GM21737 (cell line): ENCODE measurements at regions not wholly inside any gene's neighbourhood (a gene's known extent, or its start where the extent isn't known, plus 50 kb on each side); places are given as distances from the start of the nearest gene placed in this dataset.

ENCODE experiments used
- ATAC-seq: cut with Tn5 transposase; IDR thresholded peaks from one replicate; pipeline ENCODE4 v1.9.1; 2021; ENCODE audit warnings: mild to moderate bottlenecking, moderate library complexity; ENCODE audit not compliant: unreplicated experiment

DNA sequence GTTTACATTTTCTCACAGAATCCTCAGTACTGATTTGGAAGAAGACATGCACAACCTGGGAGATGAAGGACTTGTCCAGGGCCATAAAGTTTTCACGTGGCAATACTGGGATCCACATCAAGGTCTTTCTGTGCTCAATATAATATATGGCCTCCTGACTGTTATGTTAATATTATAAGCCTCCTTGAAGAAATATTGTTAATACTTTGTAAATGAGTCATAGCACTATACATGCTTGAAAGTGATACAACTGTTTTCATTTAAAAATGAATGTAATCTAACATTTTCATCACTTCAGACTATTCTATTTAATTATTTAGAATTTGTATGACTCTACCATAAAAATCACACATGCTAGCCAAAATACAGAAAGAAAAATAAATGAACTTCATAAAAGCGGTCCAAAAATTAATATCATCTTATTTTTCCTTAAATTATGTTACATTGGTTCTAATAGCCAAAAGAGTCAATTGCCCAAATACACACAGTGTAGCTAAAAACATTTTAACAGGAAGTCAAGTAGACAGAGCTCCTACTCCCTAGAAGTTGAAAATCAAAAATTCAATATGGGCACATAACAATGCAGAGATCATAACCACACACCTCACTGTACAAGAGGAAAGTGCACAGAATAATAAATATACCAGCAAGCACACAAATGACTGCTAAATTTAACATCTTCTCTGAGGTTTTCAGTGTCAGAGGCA is 188.0 kb upstream of the HDDC2 start:
- no peak for ATAC-seq

DNA sequence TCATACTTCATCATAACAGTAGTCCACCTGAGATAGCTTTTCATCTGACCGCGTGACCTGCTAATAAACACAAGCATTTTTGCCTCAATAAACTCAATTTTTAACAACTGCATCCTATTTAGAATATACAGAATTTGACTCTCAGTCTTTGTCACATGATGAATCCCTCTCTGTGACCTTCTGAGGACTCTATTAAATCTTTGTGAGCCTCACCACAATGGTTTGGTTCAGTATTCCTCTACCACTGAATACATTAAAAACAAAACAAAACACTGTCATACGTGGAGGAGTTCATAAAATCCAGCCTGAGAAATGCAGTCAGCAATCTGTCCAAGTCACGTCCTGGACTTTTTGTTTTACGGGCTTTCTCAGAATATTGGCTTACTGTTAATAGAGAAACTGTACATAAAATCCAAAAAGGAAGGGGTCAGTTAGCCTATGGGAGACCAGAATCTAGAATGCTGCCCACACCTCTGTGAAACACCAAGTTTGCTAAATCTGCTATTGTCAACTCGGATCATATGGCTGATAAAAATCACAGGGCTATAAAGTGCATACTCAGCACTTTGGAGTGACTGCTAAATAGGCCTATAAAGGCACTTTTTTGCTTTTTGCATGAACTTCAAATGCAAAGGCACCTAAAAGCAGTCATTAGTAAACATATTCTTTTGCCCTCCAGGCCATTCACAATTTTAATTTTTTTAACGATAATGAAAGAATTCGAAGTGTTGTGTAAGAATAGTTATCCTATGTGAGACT is 190.3 kb upstream of the HDDC2 start:
- no peak for ATAC-seq

DNA sequence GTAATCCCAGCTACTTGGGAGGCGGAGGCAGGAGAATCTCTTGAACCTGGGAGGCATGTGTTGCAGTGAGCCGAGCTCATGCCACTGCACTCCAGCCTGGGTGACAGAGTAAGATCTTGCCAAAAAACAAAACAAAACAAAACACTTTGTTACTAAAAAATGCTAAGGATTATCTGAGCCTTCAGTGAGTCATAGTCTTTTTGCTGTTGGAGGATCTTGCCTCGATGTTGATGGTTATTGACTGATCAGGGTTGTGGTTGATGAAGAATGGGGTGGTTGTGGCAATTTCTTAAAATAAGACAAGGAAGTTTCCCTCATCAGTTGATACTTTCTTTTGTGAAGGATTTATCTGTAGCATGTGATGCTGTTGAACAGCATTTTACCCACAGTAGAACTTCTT is 196.8 kb upstream of the HDDC2 start:
- ATAC-seq: no peak

DNA sequence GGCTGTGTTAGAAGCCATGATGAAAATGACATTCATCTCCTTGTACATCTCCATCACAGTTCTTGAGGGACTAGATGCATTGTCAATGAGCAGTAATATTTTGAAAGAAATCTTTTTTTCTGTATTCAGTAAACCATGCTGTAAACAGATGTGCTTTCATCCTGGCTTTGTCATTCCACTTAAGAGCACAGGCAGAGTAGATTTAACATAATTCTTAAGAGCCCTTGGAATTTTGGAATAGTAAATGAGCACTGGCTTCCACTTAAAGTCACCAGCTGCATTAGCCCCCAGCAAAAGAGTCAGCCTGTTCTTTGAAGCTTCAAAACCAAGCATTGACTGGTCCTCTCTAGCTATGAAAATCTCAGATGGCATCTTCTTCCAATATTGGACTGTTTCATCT is 197.8 kb upstream of the HDDC2 start:
- no peak for ATAC-seq

DNA sequence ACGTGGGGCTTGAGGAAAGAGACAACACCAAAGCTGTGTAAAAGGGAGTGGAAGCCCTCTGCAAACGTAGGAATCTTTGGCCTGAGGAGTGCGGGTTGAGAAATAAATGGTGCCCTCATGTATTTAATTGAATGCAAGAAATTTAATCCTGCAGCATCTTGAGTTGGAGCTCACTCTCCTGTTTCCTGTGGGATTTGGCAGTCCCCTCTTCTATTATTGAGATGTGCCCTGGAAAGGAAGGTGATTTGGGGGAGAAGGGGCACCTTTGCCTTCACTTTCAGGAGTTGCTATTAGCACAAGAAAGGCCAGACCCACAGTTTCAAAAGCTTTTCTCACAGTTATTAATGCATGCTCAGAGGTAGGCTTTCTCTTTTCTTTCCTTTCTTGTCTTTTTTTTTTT is 201.4 kb upstream of the HDDC2 start:
- no peak for ATAC-seq

DNA sequence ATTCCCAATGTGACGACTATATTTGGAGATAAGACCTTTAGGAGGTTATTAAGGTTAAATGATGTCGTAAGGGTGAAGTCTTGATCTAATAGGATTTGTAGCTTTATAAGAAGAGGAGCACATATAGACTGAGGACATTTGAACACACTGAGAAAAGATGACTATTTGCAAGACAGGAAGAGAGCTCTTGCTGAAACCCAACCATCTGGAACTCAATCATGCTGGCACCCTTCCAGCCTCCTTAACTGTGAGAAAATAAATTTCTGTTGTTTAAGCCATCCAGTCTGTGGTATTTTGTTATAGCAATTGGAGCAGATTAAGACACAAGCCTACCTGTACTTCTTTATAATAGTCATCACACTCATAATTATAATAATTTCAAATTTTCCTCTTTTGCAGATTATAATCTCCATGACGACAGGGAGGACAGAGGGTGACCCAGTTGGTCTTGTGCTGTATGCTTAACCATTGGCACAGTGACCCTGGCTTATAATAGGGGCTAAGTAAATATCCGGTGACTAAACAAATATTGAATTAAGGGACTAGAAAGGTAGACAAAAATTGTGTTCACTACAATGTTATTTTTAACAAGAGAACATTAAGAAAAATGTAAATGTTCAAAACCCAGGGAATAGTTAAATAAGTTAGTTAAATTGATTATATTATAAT is 206.4 kb upstream of the HDDC2 start:
- no peak for ATAC-seq

DNA sequence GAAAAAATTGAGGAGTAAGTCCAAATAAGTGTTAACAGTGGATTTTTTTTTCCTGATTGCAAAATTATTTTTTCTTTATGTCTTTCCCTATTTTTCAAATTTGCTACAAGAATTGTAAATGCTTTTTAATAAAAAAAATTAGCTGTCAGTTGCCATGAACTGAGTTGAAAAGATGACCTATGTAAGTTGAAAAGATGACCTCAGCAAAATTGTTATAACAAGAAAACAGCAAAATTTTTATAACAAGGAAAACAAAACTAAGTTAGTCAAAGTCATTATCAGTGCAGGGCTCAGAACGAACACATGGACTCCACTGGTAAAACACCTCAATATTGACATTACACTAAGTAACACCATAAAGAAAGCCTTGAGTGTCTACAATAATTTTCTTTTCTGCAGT is 207.0 kb upstream of the HDDC2 start:
- ATAC-seq: no peak

DNA sequence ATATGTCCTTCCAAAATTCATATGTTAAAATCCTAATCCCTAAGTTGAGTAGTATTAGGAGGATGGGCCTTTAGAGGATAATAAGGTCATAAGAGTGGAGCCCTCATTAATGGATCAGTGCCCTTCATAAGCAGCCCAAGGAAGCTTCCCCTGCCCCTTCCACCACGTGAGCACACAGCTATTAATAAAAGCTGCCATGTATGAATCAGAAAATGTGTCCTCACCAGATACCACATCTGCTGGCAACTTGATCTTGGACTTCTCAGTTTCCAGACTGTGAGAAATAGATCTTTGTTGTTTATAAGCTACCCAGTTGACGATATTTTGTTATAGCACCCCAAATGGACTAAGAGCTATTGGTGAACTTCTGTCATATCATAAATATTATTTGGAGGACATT is 207.7 kb upstream of the HDDC2 start:
- no peak for ATAC-seq

DNA sequence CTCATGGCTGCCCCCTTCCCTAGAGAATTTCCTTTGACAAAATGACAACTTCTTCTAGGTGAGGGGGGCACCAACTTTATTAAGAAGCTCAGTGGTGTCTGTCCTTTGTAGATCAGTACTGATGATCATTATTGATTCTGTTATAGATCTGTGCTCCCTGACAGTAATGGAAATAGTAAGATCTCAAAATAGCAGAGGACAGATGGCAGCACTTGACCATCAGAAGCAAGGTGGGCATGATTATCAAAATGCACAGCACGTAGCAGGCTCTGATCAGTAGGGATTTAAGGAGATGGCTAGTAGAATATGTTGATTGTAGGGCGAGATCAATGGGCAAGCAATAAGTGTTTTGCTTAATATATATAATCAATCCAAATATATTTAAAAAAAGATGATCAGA is 208.6 kb upstream of the HDDC2 start:
- ATAC-seq: no peak

DNA sequence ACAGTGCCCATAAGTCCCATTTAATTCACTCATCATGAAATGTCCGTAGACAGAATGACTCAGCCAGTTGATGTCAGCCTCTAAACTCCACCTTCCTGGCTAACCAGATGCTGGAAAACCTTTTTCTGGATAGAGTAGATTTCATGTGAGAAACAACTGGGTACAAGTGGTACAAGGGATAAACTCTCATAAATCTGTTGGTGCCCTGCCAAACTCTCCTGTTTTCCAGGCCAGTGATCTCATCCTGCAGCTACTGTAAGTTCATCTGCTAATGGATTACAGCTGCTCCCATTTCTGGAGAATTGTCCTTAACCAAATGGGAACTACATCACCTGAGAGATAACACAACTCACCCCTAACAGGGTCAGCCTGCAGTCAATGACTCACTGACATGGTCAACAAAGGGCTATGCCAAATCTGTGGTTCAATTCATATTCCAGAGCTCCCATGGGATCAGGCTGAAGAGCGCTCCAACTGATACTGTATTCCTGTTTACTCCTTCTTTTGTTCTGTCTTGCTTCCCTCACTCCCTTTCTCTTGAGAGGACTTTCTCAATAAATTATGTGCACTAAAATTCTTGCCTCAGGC is 210.1 kb upstream of the HDDC2 start:
- ATAC-seq: no peak

DNA sequence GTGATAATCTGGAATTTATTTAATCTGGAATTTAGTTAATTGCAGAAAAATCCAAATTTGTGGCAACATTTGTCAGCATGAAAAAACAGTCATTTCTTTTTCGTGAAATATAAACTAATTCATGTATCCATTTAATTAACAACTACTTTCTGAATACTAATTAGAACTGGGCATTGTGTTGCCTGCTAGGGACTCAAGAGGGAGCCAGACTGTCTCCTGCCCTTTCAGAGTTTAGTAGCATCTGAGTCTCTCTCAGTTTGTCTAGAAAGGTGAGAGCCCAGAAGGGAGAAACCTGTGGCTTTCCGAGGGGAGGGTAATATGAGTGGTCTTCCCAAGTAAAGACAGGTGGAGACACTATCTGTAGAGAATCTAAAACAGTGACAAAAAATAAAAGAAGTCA is 210.9 kb upstream of the HDDC2 start:
- ATAC-seq: peak; percentile 57

DNA sequence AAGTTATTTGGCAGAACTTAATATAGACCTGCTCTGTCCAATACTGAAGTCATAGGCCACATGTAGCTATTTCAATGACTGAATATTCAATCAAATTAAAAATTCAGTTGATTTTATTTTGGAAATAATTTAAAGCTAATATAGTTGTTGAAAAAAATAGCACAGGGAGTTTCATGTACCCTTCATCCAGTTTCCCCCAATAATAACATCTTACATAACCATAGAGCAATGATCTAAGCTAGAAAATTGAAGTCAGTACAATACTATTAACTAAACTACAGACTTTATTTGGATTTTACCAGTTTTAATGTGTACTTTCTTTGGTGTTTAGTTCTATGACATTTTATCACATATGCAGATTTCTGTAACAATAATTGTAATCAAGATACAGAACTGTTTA is 212.2 kb upstream of the HDDC2 start:
- ATAC-seq: no peak

DNA sequence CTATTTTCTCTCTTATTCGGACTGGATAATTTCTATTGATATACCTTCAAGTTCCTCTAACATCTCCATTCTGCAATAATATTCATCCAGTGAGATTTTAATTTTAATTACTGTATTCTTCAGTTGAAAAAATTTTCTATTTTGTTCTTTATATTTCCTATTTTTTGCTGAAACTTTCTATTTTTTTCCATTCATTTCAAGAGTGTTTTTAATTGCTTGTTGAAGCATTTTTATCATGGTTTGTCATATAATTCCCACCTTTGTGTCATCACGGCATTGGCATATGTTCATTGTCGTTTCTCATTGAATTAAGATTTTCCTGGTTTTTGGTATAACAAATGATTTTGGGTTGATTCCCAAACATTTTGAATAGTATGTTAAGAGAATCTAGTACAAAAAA is 214.9 kb upstream of the HDDC2 start:
- no peak for ATAC-seq

DNA sequence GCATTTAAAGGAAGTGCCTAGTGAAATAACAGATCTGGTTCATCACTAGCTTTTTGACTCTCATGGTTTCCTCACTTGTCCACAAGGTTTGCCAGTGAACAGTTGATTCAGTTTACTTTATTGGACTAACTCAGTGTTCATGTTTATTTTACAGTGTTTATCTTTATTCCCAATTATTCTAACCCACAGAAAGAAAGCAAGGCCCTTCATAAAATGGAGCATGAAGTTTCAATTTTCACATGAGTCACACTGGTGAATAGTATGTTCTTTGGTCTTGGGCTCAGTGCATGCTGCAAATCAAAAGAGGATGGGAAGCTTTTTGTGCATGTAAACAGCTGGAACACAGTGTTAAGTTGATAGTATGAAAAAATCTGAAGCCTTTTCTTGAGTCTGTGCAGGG is 217.6 kb upstream of the HDDC2 start:
- no peak for ATAC-seq

DNA sequence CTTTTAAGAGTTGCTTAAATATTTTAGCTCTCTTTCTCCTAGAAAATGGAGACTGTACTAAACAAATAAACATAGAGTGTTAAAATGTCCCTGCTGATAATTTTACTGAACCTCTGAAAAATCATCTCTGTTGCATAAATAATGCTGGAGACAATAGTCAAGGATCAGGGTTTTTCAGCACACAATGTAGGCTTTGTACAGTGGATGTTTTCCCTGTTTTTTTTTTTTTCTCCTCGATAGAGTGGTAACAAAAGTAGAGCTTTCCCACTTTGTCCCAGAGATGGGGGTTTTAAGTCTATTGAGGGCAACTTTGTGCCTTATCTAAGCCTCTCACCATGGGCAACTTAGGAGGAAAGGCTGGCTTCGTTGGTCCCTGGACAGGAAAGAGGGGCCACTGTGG is 222.6 kb upstream of the HDDC2 start:
- ATAC-seq: no peak

DNA sequence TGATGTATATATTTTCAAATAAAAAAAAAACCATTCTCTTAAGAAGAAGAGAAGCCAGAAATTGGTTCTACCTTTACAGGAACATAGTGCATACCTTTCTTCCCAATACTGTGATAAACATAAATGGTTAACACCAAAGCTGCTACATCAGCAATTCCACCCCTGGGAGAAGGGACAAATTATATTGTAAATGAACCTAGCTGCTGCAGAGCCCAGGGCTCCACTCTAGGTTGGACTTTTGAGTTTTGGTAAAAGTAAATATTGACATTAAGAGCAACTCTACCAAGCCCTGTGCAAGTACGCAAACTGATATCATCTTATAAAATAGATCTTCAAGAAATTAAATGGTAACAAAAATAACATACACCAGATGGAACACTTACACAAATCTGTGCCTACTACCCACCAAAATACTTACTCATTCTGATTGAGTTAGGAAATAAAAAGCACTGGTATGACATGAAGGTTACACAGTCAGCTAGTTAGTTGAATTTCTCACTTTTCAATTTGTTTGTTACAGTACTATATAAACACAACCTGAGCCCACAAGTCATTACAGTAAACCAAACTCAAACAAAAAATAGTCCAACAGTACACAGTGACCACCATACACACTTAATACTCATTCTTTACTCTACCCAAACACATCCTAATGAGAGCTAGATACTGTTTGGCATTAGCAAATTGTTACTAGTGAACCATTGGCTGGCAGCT is 223.3 kb upstream of the HEY2 start:
- no peak for ATAC-seq

DNA sequence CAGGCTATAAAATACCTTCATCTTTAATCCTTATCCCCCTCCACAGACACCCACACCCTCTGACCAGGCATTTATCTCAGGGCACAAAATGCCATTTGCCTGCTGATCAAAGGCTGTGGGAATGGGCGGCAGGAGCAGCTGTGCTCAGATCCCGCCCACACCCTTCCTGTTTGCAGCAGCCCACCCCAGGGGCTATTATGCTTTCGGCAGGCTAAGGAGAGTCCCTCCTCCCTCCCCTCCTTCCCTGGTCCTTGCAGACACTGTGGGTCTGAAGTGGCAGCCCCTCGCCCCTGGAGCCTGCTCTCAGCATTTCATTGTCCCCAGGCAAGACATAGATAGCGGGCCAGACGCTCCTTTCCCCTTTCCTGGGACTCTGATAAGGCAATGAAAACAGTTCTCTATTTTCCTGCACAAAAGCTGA is 220.8 kb upstream of the HEY2 start:
- ATAC-seq: no peak

DNA sequence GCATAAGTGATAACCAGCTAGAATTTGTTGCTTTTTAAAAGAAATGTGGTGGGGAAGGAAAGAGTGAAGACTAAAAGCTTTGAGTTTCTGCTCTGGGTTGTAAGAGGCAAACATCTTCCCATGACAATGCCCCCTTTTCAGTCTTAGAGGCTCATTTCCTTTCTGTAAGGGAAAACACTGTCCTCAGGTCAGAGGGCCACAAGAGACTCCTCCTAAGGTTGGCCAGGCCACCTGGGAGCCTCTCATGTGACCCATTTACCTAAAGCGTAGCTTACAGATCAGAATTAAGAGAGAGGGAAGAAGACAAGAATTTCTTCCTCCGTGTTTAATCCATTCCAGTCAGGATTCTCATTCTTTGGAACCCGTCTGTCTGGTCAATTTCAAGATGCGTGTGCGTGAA is 220.4 kb upstream of the HEY2 start:
- no peak for ATAC-seq

DNA sequence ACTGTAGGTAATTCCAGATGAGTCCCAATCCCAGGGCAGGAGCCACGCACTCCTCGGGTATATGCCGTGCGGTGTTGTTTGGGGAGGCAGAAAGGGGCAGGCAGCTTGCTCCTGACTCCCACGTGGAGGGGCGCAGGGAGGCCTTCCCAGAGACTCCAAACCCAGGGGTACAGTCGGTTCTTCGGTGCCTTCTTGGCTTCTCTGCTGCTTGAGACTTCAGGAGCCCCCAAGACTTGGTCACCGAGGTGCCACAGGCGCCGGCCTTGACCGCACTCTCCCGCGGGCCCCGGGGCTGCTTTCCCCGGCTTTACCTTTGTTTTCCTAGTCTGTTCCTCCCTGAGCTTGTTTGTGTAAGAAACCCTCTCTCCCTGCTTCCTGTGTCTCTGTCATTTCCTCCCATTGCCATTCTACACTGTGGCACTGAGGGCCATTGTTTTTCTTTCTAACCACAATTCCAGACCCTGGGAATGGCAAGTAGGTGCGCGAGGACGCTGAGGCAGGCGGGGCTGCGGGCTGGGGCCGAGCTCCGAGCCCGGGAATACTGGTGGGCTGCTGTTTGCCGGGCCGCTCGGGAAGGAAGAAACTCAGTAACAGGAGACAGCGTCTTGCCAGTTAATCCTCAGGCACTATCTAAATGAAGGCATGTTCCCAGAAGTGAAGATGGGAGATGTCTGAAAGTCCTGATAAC is 215.6 kb upstream of the HEY2 start:
- ATAC-seq: no peak

DNA sequence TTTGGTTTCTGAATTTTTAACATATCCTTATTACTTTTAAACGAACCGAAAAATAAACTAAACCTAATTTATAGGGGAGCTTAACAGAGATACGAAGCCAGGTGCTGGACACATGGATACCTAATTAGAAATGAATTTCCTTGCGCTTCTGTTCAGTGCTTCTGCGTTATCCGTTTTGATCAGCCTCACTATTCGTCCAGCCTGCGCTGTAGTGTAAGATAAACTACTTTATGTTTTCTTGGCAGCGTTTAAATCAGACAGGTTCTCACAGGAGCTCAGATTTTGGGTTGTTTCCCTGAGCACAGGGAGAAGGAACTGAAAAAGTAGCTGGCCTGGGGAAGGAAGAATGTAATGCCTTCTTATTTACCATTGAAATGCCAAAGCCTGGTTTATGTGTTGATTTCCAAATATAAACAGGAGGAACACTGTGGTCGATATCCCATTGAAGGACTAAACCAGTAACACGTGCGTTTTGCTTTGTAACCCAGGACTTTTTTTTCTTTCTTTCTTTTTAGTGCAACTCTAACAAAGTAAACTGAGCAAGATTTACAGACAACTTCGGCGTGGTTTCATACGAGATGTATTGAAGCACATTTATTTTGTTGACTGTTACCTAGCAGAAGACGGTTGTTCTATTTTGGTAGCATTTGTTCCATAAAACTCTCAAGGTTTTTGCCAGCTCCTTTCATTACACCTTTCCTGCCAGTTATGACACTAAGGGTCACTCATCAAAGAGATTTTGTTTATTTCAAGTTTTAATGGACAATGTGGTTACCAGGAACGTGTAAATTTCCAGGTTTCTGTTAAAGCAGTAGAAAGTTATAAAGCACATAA is 214.8 kb upstream of the HEY2 start:
- ATAC-seq: no peak
